IMR-90 (cell line): ENCODE measurements at regions not wholly inside any gene's neighbourhood (a gene's known extent, or its start where the extent isn't known, plus 50 kb on each side); places are given as distances from the start of the nearest gene placed in this dataset.
A peak's percentile ranks its signal among the peaks of the same experiment; 100 is the strongest.

Experiments
- ATAC-seq: fragments of 200-7000 bp; cut with Tn5 transposase; 2 replicates; pipeline ENCODE4 v1.9.1; 2020; ENCODE audit warnings: low read depth, mild to moderate bottlenecking, moderate library complexity
- BruUV-seq: library from RNA; stranded (reverse); fragments of 400-500 nt; replicated peaks from 2 replicates; lab custom pipeline; 2021; lab: Mats Ljungman, UMichigan
- CTCF ChIA-PET: fragments of 300-600 bp; formaldehyde crosslinking; extraction: SDS; loops from one replicate; lab custom pipeline; 2021; ENCODE audit warnings: antibody characterized with exemption; lab: Yijun Ruan, JAX
- POLR2A ChIA-PET: fragments of 300-600 bp; sonication (Branson Sonifier 250); formaldehyde crosslinking; loops from one replicate; lab custom pipeline; 2022; ENCODE audit warnings: antibody characterized with exemption; ENCODE audit not compliant: unreplicated experiment; lab: Charles Lee
- DNase-seq: peaks from one replicate; pipeline ENCODE4 v3.0.0; 2013
- H2AFZ ChIP-seq: replicated peaks from 2 replicates; pipeline ENCODE3; 2013; ENCODE audit warnings: low read length, mild to moderate bottlenecking; ENCODE audit not compliant: poor library complexity
- H2AK5ac ChIP-seq: 2 replicates; pipeline ENCODE4 v1.6.1; 2013; ENCODE audit warnings: low read depth, low read length, inconsistent platforms
- H2AK9ac ChIP-seq: replicated peaks from 2 replicates; pipeline ENCODE3; 2013; ENCODE audit warnings: mild to moderate bottlenecking, low read depth, low read length, moderate library complexity; ENCODE audit not compliant: poor library complexity
- H2BK120ac ChIP-seq: 2 replicates; pipeline ENCODE4 v1.6.1; 2013; ENCODE audit warnings: low read depth, low read length, inconsistent platforms
- H2BK15ac ChIP-seq: 3 replicates; pipeline ENCODE4 v1.6.1; 2013; ENCODE audit warnings: low read depth, low read length, inconsistent platforms
- H2BK20ac ChIP-seq: 2 replicates; pipeline ENCODE4 v1.6.1; 2013; ENCODE audit warnings: low read depth, mild to moderate bottlenecking, inconsistent platforms, low read length, moderate library complexity
- H2BK5ac ChIP-seq: 2 replicates; pipeline ENCODE4 v1.6.1; 2013; ENCODE audit warnings: mild to moderate bottlenecking, low read depth, low read length, inconsistent platforms; ENCODE audit not compliant: poor library complexity, severe bottlenecking
- H3K14ac ChIP-seq: replicated peaks from 2 replicates; pipeline ENCODE4 v1.6.1; 2013; ENCODE audit warnings: low read depth, low read length, inconsistent platforms
- H3K18ac ChIP-seq: 2 replicates; pipeline ENCODE4 v1.6.1; 2013; ENCODE audit warnings: low read depth, low read length, control low read depth
- H3K23ac ChIP-seq: 2 replicates; pipeline ENCODE4 v1.6.1; 2013; ENCODE audit warnings: low read depth, low read length, inconsistent platforms
- H3K27ac ChIP-seq: 2 replicates; pipeline ENCODE4 v1.5.1; 2013; ENCODE audit warnings: mild to moderate bottlenecking, control low read depth, low read length; ENCODE audit not compliant: insufficient read depth
- H3K27me3 ChIP-seq: 2 replicates; pipeline ENCODE4 v1.6.1; 2013; ENCODE audit warnings: low read length; ENCODE audit not compliant: control insufficient read depth, insufficient read depth
- H3K36me3 ChIP-seq: 2 replicates; pipeline ENCODE4 v1.6.1; 2013; ENCODE audit warnings: low read length, mixed read lengths; ENCODE audit not compliant: control insufficient read depth, insufficient read depth
- H3K4ac ChIP-seq: 2 replicates; pipeline ENCODE4 v1.6.1; 2013; ENCODE audit warnings: low read depth, low read length, inconsistent platforms
- H3K4me1 ChIP-seq: 2 replicates; pipeline ENCODE4 v1.6.1; 2013; ENCODE audit warnings: low read length, mixed read lengths; ENCODE audit not compliant: control insufficient read depth, insufficient read depth
- H3K4me2 ChIP-seq: 2 replicates; pipeline ENCODE4 v1.6.1; 2013; ENCODE audit warnings: low read depth, mild to moderate bottlenecking, control low read depth, low read length, moderate library complexity
- H3K4me3 ChIP-seq: 2 replicates; pipeline ENCODE4 v1.5.1; 2013; ENCODE audit warnings: low read depth, mild to moderate bottlenecking, control low read depth, low read length, moderate library complexity; ENCODE audit not compliant: insufficient read depth
- H3K56ac ChIP-seq: 2 replicates; pipeline ENCODE4 v1.6.1; 2013; ENCODE audit warnings: low read length, inconsistent platforms; ENCODE audit not compliant: insufficient read depth; ENCODE audit errors: extremely low read depth
- H3K79me1 ChIP-seq, 2 experiments: 2 replicates each; pipeline ENCODE4 v1.6.1; 2013; ENCODE audit warnings: low read length in 2 of 2, inconsistent platforms in 1 of 2, low read depth in 1 of 2
- H3K9ac ChIP-seq: 2 replicates; pipeline ENCODE4 v1.6.1; 2013; ENCODE audit warnings: low read depth, low read length, control low read depth
- H3K9me1 ChIP-seq: 2 replicates; pipeline ENCODE4 v1.6.1; 2013; ENCODE audit warnings: low read length, inconsistent platforms; ENCODE audit not compliant: insufficient read depth
- H3K9me3 ChIP-seq: 2 replicates; pipeline ENCODE4 v1.6.1; 2013; ENCODE audit warnings: low read length; ENCODE audit not compliant: control insufficient read depth, insufficient read depth
- H4K20me1 ChIP-seq: 2 replicates; pipeline ENCODE4 v1.6.1; 2013; ENCODE audit warnings: low read length, inconsistent platforms; ENCODE audit not compliant: insufficient read depth
- H4K5ac ChIP-seq: 2 replicates; pipeline ENCODE4 v1.6.1; 2013; ENCODE audit warnings: mild to moderate bottlenecking, low read depth, low read length, control low read depth
- H4K8ac ChIP-seq, 2 experiments: 2 replicates each; pipeline ENCODE4 v1.6.1; 2013; ENCODE audit warnings: low read depth in 2 of 2, low read length in 2 of 2, control low read depth in 1 of 2, inconsistent platforms in 1 of 2
- H4K91ac ChIP-seq: 2 replicates; pipeline ENCODE4 v1.6.1; 2013; ENCODE audit warnings: low read depth, low read length, inconsistent platforms; ENCODE audit not compliant: insufficient read depth
- RCOR1 ChIP-seq: IDR thresholded peaks from 2 replicates; pipeline ENCODE4 v1.6.1; 2012; ENCODE audit warnings: mild to moderate bottlenecking, low read length, improper control_type of control experiment; ENCODE audit not compliant: insufficient replicate concordance
- WGBS, 2 experiments: methylation state at CpG; one replicate each; pipeline versions ENCODE4 v1.1.5 to v1.1.7; 2013; ENCODE audit warnings: missing lambda C conversion rate in 2 of 2; ENCODE audit not compliant: insufficient read length in 1 of 2; ENCODE audit errors: extremely low coverage in 2 of 2; 5-methylcytosine and 5-hydroxymethylcytosine counted together
- dilution Hi-C: fragments of 300-500 bp; cut with HindIII; formaldehyde crosslinking; loops from one replicate; pipeline ENCODE4 v1.14.3; 2018; ENCODE audit warnings: low sequenced_read_pairs; ENCODE audit not compliant: unreplicated experiment
- in situ Hi-C: fragments of 300-500 bp; cut with MboI; formaldehyde crosslinking; loops from 3 replicates; pipeline ENCODE4 v1.14.3; 2019; ENCODE audit warnings: low sequenced_read_pairs, inconsistent platforms, mixed read lengths
- intact Hi-C: fragments of 100-400 bp; cut with micrococcal nuclease; formaldehyde crosslinking; loops from 2 replicates; pipeline ENCODE4 v1.10.0; 2022

- Histone ChIP-seq H3K9me3 (no peaks in the 10 kb centered on the region), H3K23ac (no peak overlapping the region), H2BK5ac (no peak overlapping the region), H2BK15ac (no peak overlapping the region), H3K79me1 (no peaks in the 10 kb centered on the region), H2AFZ (no peak overlapping the region), H3K27ac (no peak overlapping the region), H3K4me3 (no peak overlapping the region), H3K56ac (no peak overlapping the region), H4K20me1 (no peaks in the 10 kb centered on the region), H4K5ac (no peak overlapping the region), H3K4me1 (peaks cover 8% of the 10 kb centered on the region), H3K4me2 (no peak overlapping the region), H3K27me3 (no peaks in the 10 kb centered on the region), H3K36me3 (no peaks in the 10 kb centered on the region), H4K91ac (no peak overlapping the region), H2AK5ac (0 out of 2 replicates have a peak overlapping the region, but pooled peaks have one; percentile 9), H3K14ac (no peak overlapping the region), H3K18ac (no peak overlapping the region), H2BK20ac (no peak overlapping the region), H3K9ac (no peak overlapping the region), H3K9me1 (peaks cover 2% of the 10 kb centered on the region), H4K8ac (no peak overlapping the region), H3K4ac (no peak overlapping the region), H2BK120ac (no peak overlapping the region), H2AK9ac (no peak overlapping the region)
- ATAC-seq (no peak), DNase-seq (no peak)
- CTCF ChIA-PET = no interaction called here
- 94% methylated on average over 5 of the region's 9 CpGs; no CpG with 5 or more reads in 1 of the 2 experiments for WGBS, 2 experiments
- intact Hi-C loops = no loop called here
- no peak for TF ChIP-seq RCOR1
- BruUV-seq = no TSS peak
- dilution Hi-C loops = no loop called here
- in situ Hi-C loops = no loop called here
- POLR2A ChIA-PET = no interaction called here
Measured at GRCh38 chr3:23645533-23646183, 160.1 kb upstream of the UBE2E1 start.
